ENCODE measurements at regions not wholly inside any gene's neighbourhood (a gene's known extent, or its start where the extent isn't known, plus 50 kb on each side); places are given as distances from the start of the nearest gene placed in this dataset.

GRCh38 chr18:78105611-78106010, 856.0 kb downstream of the GALR1 start:
- Mint-ChIP-seq H3K4me1 (no peaks in the 10 kb centered on the region), H3K27ac (no peak overlapping the region), H3K27me3 (no peaks in the 10 kb centered on the region), H3K4me3 (no peak overlapping the region), H3K9me3 (peaks cover 6% of the 10 kb centered on the region), H3K36me3 (no peaks in the 10 kb centered on the region)

GRCh38 chr18:78106946-78107345, 857.3 kb downstream of the GALR1 start:
- no peaks in the 10 kb centered on the region for H3K27me3 Mint-ChIP-seq
- no peaks in the 10 kb centered on the region for H3K36me3 Mint-ChIP-seq
- peaks cover 6% of the 10 kb centered on the region for H3K9me3 Mint-ChIP-seq
- no peak overlapping the region for H3K27ac Mint-ChIP-seq
- no peaks in the 10 kb centered on the region for H3K4me1 Mint-ChIP-seq
- no peak overlapping the region for H3K4me3 Mint-ChIP-seq

GRCh38 chr18:78107363-78107762, 857.7 kb downstream of the GALR1 start:
- Mint-ChIP-seq H3K9me3 (peaks cover 6% of the 10 kb centered on the region), H3K4me3 (no peak overlapping the region), H3K36me3 (no peaks in the 10 kb centered on the region), H3K27ac (no peak overlapping the region), H3K4me1 (no peaks in the 10 kb centered on the region), H3K27me3 (no peaks in the 10 kb centered on the region)

- Mint-ChIP-seq H3K4me1 (no peaks in the 10 kb centered on the region), H3K27ac (no peak overlapping the region), H3K36me3 (no peaks in the 10 kb centered on the region), H3K9me3 (peaks cover 6% of the 10 kb centered on the region), H3K27me3 (no peaks in the 10 kb centered on the region), H3K4me3 (no peak overlapping the region)
Observed at GRCh38 chr18:78108554-78108953, 858.9 kb downstream of the GALR1 start.

GRCh38 chr18:78113136-78113939, 863.7 kb downstream of the GALR1 start:
- Mint-ChIP-seq H3K9me3 (no peaks in the 10 kb centered on the region), H3K4me1 (no peaks in the 10 kb centered on the region), H3K36me3 (no peaks in the 10 kb centered on the region), H3K27ac (no peak overlapping the region), H3K4me3 (no peak overlapping the region), H3K27me3 (no peaks in the 10 kb centered on the region)

GRCh38 chr18:78113940-78114251, 864.2 kb downstream of the GALR1 start:
- H3K27me3 Mint-ChIP-seq = no peaks in the 10 kb centered on the region
- no peak overlapping the region for H3K4me3 Mint-ChIP-seq
- H3K9me3 Mint-ChIP-seq = no peaks in the 10 kb centered on the region
- H3K27ac Mint-ChIP-seq = no peak overlapping the region
- H3K4me1 Mint-ChIP-seq = no peaks in the 10 kb centered on the region
- no peaks in the 10 kb centered on the region for H3K36me3 Mint-ChIP-seq

- H3K4me3 Mint-ChIP-seq = no peak overlapping the region
- no peaks in the 10 kb centered on the region for H3K9me3 Mint-ChIP-seq
- no peaks in the 10 kb centered on the region for H3K36me3 Mint-ChIP-seq
- no peaks in the 10 kb centered on the region for H3K27me3 Mint-ChIP-seq
- no peak overlapping the region for H3K27ac Mint-ChIP-seq
- no peaks in the 10 kb centered on the region for H3K4me1 Mint-ChIP-seq
Observed at GRCh38 chr18:78115896-78116561, 863.6 kb upstream of the SALL3 start.

GRCh38 chr18:78123144-78123909, 856.3 kb upstream of the SALL3 start:
- Mint-ChIP-seq H3K27ac (no peak overlapping the region), H3K27me3 (peaks cover 1% of the 10 kb centered on the region), H3K4me1 (no peaks in the 10 kb centered on the region), H3K9me3 (peaks cover 6% of the 10 kb centered on the region), H3K36me3 (no peaks in the 10 kb centered on the region), H3K4me3 (no peak overlapping the region)

- H3K27me3 Mint-ChIP-seq = peaks cover 1% of the 10 kb centered on the region
- H3K9me3 Mint-ChIP-seq = peaks cover 6% of the 10 kb centered on the region
- no peaks in the 10 kb centered on the region for H3K36me3 Mint-ChIP-seq
- H3K4me3 Mint-ChIP-seq = no peak overlapping the region
- no peak overlapping the region for H3K27ac Mint-ChIP-seq
- no peaks in the 10 kb centered on the region for H3K4me1 Mint-ChIP-seq
Observed at GRCh38 chr18:78123926-78124797, 855.5 kb upstream of the SALL3 start.

- Mint-ChIP-seq H3K27ac (no peak overlapping the region), H3K9me3 (peaks cover 6% of the 10 kb centered on the region), H3K27me3 (peaks cover 1% of the 10 kb centered on the region), H3K4me1 (no peaks in the 10 kb centered on the region), H3K36me3 (no peaks in the 10 kb centered on the region), H3K4me3 (no peak overlapping the region)
Observed at GRCh38 chr18:78125206-78125896, 854.3 kb upstream of the SALL3 start.

- peaks cover 6% of the 10 kb centered on the region for H3K9me3 Mint-ChIP-seq
- no peak overlapping the region for H3K27ac Mint-ChIP-seq
- H3K4me1 Mint-ChIP-seq = no peaks in the 10 kb centered on the region
- no peaks in the 10 kb centered on the region for H3K36me3 Mint-ChIP-seq
- peaks cover 1% of the 10 kb centered on the region for H3K27me3 Mint-ChIP-seq
- no peak overlapping the region for H3K4me3 Mint-ChIP-seq
Observed at GRCh38 chr18:78126106-78126505, 853.5 kb upstream of the SALL3 start.

GRCh38 chr18:78126536-78126935, 853.1 kb upstream of the SALL3 start:
- no peak overlapping the region for H3K27ac Mint-ChIP-seq
- no peak overlapping the region for H3K4me3 Mint-ChIP-seq
- H3K27me3 Mint-ChIP-seq = peaks cover 1% of the 10 kb centered on the region
- H3K4me1 Mint-ChIP-seq = no peaks in the 10 kb centered on the region
- H3K36me3 Mint-ChIP-seq = no peaks in the 10 kb centered on the region
- H3K9me3 Mint-ChIP-seq = peaks cover 6% of the 10 kb centered on the region

GRCh38 chr18:78127041-78127440, 852.6 kb upstream of the SALL3 start:
- H3K36me3 Mint-ChIP-seq = no peaks in the 10 kb centered on the region
- no peak overlapping the region for H3K27ac Mint-ChIP-seq
- peaks cover 6% of the 10 kb centered on the region for H3K9me3 Mint-ChIP-seq
- no peaks in the 10 kb centered on the region for H3K4me1 Mint-ChIP-seq
- H3K27me3 Mint-ChIP-seq = peaks cover 1% of the 10 kb centered on the region
- no peak overlapping the region for H3K4me3 Mint-ChIP-seq

- no peaks in the 10 kb centered on the region for H3K4me1 Mint-ChIP-seq
- H3K9me3 Mint-ChIP-seq = peaks cover 6% of the 10 kb centered on the region
- no peaks in the 10 kb centered on the region for H3K36me3 Mint-ChIP-seq
- H3K27me3 Mint-ChIP-seq = peaks cover 1% of the 10 kb centered on the region
- no peak overlapping the region for H3K4me3 Mint-ChIP-seq
- H3K27ac Mint-ChIP-seq = no peak overlapping the region
Observed at GRCh38 chr18:78128004-78128403, 851.6 kb upstream of the SALL3 start.

- Mint-ChIP-seq H3K36me3 (no peaks in the 10 kb centered on the region), H3K27ac (no peak overlapping the region), H3K4me1 (no peaks in the 10 kb centered on the region), H3K27me3 (no peaks in the 10 kb centered on the region), H3K9me3 (peaks cover 6% of the 10 kb centered on the region), H3K4me3 (no peak overlapping the region)
Observed at GRCh38 chr18:78129260-78129659, 850.4 kb upstream of the SALL3 start.

Data from activated naive CD4-positive, alpha-beta T cell treated with anti-CD3 and anti-CD28 coated beads, Interleukin-2, amount 50 U/mL, for 24 hours (primary cell).